ENCODE measurements at regions not wholly inside any gene's neighbourhood (a gene's known extent, or its start where the extent isn't known, plus 50 kb on each side); places are given as distances from the start of the nearest gene placed in this dataset.
"Not testable (repeated sequence)": the region's sequence is repeated elsewhere in the genome, so short reads cannot be mapped to it uniquely, and the experiment has no call there.

DNA sequence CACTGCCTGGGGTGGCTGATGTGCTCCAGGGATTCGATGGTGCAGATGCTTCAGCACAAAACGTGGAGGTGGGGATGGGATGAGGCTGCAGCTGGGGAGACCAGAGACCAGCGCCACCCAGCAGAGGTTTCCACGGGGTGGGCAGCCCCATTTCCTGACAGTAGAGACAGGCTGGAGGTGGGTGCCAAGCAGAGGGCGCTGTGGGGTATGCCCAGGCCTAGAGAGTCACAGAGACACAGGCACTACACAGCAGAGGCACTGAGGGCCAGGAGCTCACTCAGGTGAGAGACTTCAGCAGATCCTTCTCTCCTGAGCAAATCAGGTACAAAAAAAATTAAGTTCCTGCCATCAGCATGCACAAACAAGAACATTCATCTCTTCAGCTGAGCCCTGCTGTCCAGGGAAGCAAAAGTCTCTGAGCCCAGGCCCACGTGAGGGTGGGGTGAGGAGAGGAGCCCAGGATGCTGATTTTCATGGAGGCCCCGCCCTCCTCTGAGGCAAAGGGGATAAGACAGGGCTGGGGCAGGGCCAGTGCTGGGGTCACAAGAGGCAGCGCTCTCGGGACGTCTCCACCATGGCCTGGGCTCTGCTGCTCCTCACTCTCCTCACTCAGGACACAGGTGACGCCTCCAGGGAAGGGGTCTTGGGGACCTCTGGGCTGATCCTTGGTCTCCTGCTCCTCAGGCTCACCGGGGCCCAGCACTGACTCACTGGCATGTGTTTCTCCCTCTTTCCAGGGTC, 53.1 kb downstream of the GGTLC2 start:
- H3K27ac ChIP-seq, result no peak overlapping the region
- no peak for TF ChIP-seq POLR2A (IDR thresholded peaks at IDR 0.05)
- TF ChIP-seq, protein P1, sequence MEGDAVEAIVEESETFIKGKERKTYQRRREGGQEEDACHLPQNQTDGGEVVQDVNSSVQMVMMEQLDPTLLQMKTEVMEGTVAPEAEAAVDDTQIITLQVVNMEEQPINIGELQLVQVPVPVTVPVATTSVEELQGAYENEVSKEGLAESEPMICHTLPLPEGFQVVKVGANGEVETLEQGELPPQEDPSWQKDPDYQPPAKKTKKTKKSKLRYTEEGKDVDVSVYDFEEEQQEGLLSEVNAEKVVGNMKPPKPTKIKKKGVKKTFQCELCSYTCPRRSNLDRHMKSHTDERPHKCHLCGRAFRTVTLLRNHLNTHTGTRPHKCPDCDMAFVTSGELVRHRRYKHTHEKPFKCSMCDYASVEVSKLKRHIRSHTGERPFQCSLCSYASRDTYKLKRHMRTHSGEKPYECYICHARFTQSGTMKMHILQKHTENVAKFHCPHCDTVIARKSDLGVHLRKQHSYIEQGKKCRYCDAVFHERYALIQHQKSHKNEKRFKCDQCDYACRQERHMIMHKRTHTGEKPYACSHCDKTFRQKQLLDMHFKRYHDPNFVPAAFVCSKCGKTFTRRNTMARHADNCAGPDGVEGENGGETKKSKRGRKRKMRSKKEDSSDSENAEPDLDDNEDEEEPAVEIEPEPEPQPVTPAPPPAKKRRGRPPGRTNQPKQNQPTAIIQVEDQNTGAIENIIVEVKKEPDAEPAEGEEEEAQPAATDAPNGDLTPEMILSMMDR (IDR thresholded peaks at IDR 0.05), result no peak
- H3K9me3 ChIP-seq, result no peaks in the 10 kb centered on the region
- H3K4me1 ChIP-seq, result no peaks in the 10 kb centered on the region
- H3K4me3 ChIP-seq, result no peak overlapping the region
- intact Hi-C loops (cut with DNase I; ENCODE audit: low total_unique reads), result no loop called here
- no peaks in the 10 kb centered on the region for H3K36me3 ChIP-seq
- DNase-seq, result no peak
- no peaks in the 10 kb centered on the region for H3K27me3 ChIP-seq

DNA sequence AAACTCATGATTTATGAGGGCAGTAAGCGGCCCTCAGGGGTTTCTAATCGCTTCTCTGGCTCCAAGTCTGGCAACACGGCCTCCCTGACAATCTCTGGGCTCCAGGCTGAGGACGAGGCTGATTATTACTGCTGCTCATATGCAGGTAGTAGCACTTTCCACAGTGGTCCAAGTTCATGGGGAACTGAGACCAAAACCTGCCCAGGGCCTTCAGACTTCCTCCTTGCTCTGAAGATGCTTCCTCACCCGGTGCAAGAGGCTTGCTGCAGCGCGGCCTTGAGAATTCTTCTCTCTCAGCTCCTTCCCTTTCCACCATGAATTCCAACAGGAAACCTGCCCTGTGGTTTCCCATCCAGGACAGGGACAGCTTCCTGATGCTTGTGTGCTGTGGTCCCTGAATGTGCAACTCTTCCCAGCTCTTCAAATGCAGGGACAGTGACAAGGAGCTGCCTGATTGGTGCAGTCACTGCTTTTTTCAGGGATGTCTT, 53.9 kb downstream of the GGTLC2 start:
- no peak for DNase-seq
- no peak overlapping the region for H3K27ac ChIP-seq
- H3K4me3 ChIP-seq, result no peak overlapping the region
- TF ChIP-seq, protein P1 (IDR thresholded peaks at IDR 0.05), result no peak
- TF ChIP-seq POLR2A (IDR thresholded peaks at IDR 0.05), result no peak
- no peaks in the 10 kb centered on the region for H3K27me3 ChIP-seq
- H3K9me3 ChIP-seq, result no peaks in the 10 kb centered on the region
- H3K4me1 ChIP-seq, result no peaks in the 10 kb centered on the region
- no peaks in the 10 kb centered on the region for H3K36me3 ChIP-seq
- intact Hi-C loops (cut with DNase I; ENCODE audit: low total_unique reads), result no loop called here

DNA sequence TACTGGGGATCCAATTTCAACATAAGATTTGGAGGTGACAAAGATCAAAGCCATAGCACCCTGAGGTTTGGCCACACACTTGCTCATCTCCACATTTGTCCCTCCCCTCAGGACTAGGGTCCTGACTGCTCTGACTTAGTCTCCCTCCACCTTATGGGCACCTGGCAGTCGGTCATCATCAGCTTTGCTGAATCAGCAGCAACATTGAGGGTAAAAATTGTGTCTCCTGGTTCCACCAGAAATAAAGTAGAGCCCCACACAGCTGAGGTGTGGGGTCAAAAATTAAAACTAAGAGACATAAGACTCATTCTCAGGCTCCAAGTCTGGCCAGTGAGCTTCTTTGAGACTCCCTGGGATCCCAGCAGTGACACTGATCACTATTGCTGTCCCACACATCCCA, 56.2 kb downstream of the GGTLC2 start:
- TF ChIP-seq, protein P1 (IDR thresholded peaks at IDR 0.05), result no peak
- no peak for TF ChIP-seq POLR2A (IDR thresholded peaks at IDR 0.05)
- H3K4me1 ChIP-seq, result no peaks in the 10 kb centered on the region
- intact Hi-C loops (cut with DNase I; ENCODE audit: low total_unique reads), result no loop called here
- no peaks in the 10 kb centered on the region for H3K9me3 ChIP-seq
- H3K36me3 ChIP-seq, result no peaks in the 10 kb centered on the region
- no peak overlapping the region for H3K4me3 ChIP-seq
- no peak for DNase-seq
- no peaks in the 10 kb centered on the region for H3K27me3 ChIP-seq
- H3K27ac ChIP-seq, result no peak overlapping the region

DNA sequence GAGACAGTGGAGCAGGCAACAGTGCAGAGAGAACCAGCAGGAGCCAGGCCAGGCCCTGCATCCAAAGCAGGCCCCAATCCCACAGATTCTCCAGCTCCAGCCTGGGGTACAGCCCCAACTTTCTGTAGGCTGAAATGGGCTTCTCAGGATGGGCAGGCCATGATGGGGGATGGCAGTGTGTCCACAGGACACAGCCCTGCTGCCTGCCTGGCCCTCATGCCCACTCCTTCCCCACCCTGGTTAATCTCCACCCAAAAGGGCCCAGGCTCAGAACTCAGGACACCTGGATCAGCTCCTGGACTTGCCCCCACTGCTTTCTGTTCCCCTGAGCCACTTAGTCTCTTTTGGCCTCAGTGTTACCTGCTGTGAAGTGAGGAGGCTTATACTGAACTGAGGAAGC, 57.1 kb downstream of the GGTLC2 start:
- H3K27ac ChIP-seq; H3K4me1 ChIP-seq; H3K9me3 ChIP-seq; H3K36me3 ChIP-seq; H3K27me3 ChIP-seq; H3K4me3 ChIP-seq; DNase-seq; intact Hi-C loops (cut with DNase I; ENCODE audit: low total_unique reads): not testable (repeated sequence)

DNA sequence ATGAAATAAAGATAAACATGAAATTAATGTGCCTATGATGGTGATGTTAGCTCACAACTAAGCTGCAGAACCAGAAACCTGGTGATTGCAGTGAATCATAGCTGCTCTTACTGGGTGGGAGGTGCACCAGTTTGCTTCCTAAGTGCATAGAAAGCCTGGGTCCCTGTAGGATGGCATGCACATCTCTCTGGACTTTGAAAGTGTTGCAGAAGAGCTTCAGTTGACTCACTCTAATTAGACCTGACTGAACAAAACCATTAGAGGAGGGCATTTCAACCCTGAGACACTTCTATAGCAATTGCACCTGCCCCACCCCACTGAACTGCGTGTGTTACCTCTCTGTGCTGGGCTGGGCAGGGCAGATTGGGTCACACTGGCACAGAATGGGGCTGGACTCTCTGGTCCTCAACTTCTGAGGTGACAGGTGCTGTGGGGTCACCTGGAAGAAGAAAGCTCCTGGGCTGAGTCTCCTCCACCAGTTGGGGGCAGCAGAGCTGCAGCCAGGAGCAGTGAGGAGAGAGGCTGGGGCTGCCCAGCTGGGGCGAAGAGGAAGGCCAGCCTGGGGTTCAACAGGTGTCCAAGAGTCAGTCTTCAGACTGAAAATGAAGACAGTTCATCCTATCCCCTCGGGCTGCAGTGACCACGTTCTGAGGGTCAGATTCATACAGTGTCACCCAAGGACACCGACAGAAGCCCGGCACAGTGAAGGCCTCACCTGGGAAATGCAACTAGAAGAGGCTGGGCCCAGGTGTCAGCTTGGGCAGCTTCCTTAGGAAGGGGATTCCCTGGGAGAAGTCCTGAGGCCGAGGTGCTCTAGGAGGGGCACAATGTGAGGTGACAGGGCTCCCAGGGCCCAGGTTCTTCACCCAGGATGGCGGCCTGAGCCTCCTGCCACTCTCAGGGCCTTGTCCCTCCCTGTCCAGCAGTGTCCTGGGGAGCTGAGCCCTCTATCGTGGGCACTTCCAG, 58.1 kb downstream of the GGTLC2 start:
- H3K9me3 ChIP-seq, result no peaks in the 10 kb centered on the region
- no peaks in the 10 kb centered on the region for H3K27me3 ChIP-seq
- no peak overlapping the region for H3K27ac ChIP-seq
- TF ChIP-seq POLR2A (IDR thresholded peaks at IDR 0.05), result no peak
- TF ChIP-seq, protein P1 (IDR thresholded peaks at IDR 0.05), result no peak
- H3K4me1 ChIP-seq, result no peaks in the 10 kb centered on the region
- no peak for DNase-seq
- intact Hi-C loops (cut with DNase I; ENCODE audit: low total_unique reads), result no loop called here
- no peaks in the 10 kb centered on the region for H3K36me3 ChIP-seq
- H3K4me3 ChIP-seq, result no peak overlapping the region
